ENCODE measurements at regions not wholly inside any gene's neighbourhood (a gene's known extent, or its start where the extent isn't known, plus 50 kb on each side); places are given as distances from the start of the nearest gene placed in this dataset.

GRCh38 chrX:10749113-10749512 is 128.7 kb upstream of the MID1 start:
- DNase-seq: no peak

GRCh38 chrX:10750581-10750980 is 130.2 kb upstream of the MID1 start:
- DNase-seq: no peak

- no peak for DNase-seq
These were observed 132.7 kb upstream of the MID1 start for GRCh38 chrX:10753116-10753515.

- no peak for DNase-seq
These were observed 134.1 kb upstream of the MID1 start for GRCh38 chrX:10754445-10754844.

GRCh38 chrX:10755439-10756334 is 135.3 kb upstream of the MID1 start:
- no peak for DNase-seq

GRCh38 chrX:10756441-10756840 is 136.1 kb upstream of the MID1 start:
- no peak for DNase-seq

- no peak for DNase-seq
These were observed 138.9 kb upstream of the MID1 start for GRCh38 chrX:10759141-10759799.

GRCh38 chrX:10761447-10761846 is 141.1 kb upstream of the MID1 start:
- DNase-seq: no peak

DNA sequence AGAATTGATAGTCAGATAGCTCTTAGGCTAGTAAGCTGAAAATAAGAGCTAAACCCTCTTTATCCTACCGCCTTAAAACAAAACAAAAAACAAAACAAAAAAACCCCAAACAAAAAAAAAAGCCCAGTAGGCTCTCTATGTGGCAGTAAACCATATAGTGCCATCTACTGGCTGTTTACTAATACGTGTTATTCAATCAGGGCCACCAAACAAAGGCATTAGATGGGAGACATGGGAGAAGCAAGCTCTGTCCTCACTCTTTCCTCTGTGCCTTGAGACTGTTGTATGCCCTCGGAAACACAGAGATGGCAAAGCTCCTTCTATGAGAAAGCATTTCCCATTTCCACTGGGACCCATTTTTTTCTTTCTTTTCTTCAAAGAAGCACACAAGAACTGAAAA is 148.8 kb upstream of the MID1 start:
- peak; percentile 26 for DNase-seq

- peak; percentile 55 for DNase-seq
These were observed 149.6 kb upstream of the MID1 start for GRCh38 chrX:10769696-10770619.

DNA sequence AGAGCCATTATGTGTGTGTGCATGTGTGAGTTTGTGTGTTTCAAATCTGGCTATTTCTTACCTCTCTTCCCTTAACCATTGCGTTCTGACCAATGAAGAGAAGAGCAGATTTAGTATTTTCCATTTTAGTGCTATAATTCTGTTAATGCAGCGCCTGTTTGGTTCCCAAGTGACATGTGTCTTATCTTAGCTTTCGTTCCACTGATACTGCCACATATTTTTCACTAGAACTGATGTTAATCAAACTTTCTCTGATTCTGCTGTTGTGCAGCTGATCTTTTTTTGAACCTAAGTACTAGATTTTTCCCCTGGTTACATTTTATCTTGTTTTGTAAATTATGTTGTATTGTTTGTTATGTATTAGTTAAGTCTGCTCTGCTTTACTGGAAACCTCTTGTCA is 152.9 kb upstream of the MID1 start:
- no peak for DNase-seq

DNA sequence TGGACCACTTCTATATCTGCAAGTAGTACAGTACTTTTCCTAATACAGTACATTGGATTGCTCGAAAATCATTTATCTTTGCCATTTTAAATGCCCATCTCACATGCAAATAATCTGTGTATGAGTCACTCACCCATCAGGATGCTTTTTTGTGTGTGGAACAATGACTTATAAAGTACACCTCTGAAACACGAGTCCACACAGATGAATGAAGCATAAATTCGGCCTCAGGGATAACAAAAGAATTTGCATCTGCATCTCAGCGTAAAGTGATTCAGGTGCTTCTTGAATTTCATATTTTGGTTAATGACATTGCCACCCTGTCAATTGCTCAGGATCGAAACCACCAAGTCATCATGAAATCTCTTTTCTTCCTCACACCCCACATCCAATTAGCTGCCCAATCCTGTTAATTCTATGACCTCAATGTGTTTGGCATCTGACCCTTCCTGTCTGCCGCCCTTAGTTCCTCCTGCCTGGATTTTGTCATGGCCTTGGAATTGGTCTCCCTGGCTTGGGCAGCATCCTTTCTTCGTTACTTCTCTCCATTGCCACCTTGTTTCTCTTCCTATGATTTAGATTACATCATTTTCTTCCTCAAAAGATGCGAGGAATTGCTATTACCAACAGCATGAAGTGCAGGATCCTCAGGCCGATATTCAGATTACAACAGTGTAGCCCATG is 161.6 kb upstream of the MID1 start:
- DNase-seq: no peak

DNA sequence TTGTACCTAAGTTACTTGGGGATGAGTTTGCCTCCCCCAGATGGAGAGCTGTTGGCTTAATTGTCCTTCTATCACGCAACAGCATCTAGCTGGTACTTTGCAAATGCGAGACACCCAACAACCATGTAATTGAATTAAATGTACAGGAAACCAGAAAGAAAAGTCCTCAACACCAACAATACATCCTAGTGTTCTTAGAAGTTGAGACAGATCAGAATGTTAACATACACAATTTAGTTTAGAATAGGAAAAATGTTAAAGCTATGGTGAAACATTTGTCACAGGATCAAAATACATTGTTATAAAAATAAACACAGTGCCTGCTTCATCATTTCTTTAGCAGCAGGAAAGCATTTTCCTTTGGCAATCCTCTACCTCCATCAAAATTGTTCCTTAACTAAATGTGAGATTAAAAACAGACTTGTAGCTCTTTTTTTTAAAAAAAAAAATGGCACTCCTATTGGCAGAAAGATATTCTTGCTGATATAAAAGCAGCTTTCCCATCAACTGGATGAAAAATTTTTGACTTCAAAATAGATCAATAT is 163.1 kb upstream of the MID1 start:
- no peak for DNase-seq

GRCh38 chrX:10787264-10787663 is 166.9 kb upstream of the MID1 start:
- no peak for DNase-seq

GRCh38 chrX:10794203-10794630 is 173.8 kb upstream of the MID1 start:
- no peak for DNase-seq

DNA sequence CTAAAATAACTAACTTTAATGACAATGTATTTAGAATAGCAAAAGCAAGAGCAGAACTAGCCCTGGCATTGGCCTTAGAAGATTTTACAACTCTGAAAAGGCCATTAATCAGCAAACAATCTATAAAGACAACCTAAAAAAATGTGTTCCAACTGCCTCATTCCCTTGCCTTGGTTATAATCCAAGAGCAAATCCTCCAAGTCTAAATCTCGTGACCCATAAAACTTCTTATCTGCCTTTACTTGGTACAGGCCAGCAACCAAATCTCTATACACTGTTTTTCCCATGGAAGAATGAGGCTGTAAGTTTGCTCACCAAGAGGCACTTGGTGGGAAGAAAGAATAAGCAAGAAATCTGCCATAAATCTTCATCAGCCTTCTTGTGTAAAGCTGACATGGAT is 175.3 kb upstream of the MID1 start:
- no peak for DNase-seq

DNA sequence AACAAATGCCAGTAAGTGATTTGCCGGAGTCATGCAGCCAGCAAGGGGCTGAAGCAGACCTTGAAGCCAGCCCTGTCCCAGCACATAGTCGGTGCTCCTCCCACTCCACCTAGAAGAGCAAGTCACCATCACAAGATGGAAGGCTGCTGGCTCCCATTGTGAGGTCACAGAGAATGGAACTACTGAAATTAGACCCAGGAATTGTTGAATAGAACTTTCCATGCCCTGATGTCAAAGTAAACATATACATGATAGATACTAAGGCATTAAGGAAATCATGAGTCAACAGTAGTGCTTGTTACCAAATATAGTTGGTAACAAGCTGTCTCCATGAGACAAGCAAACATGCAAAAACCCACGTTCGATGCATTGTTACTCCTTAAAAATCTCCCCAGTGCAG is 177.1 kb upstream of the MID1 start:
- no peak for DNase-seq

GRCh38 chrX:10798041-10798440 is 177.7 kb upstream of the MID1 start:
- no peak for DNase-seq

DNA sequence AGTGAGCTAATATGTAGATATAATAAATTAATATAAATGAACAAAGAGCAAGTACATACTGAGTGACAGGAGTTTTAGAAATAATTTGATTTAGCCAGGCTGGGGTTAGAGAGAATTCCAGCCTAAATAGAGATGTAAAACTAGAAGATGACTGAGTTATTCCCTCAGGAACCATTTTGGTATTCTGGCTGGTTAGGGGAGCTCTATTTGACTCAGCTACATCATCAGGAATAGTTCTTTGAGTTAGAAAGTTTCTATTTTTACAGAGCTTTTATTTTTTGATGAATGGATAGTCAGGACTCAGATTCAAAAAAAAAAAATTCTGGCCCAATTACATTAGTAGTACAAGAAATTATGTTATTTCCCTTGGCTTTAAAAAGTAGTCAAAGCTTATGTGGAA is 180.4 kb upstream of the MID1 start:
- no peak for DNase-seq

GRCh38 chrX:10811111-10811510 is 190.7 kb upstream of the MID1 start:
- no peak for DNase-seq

DNA sequence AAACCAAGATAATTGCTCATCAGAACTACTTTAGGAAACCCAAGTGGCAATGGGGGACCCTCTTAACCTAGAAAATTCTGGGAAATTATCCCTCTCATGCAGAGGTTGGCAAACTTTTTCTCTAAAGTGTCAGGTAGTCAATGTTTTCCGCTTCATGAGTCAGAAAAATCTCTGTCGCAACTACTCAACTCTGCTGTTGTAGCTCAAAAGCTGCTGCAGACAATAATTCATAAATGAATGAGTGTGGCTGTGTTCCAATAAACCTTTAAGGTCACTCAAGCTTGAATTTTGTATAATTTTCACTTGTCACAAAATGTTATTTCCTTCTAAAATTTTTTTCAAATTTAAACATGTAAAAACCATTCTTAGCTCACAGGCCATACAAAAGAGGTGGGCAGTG is 193.4 kb upstream of the MID1 start:
- DNase-seq: no peak

DNA sequence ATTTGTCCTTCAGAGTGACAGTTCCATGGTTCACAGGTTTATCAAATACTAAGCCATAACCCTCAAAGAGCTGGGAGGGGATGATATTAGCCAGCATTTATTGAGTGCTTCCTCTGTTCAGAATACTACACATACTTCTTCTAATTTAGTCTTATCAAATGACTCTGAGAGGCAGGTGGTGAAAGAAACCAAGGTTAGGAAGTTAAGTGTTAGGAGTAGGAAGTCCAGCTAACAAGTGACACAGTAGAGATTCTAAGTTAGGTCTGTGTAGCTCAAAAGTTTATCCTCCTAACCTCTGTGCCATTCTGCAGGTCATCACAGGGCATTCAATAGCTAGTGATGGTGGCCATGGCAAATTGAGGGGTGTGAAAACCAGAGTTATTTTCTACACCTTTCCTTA is 198.3 kb upstream of the MID1 start:
- DNase-seq: no peak
